GM23338 (cell line): ENCODE measurements at regions not wholly inside any gene's neighbourhood (a gene's known extent, or its start where the extent isn't known, plus 50 kb on each side); places are given as distances from the start of the nearest gene placed in this dataset.

ENCODE experiments used
- ATAC-seq: fragments of 200-7000 bp; cut with Tn5 transposase; 3 replicates; pipeline ENCODE4 v1.9.1; 2020
- DNase-seq: peaks from one replicate; pipeline ENCODE4 v3.0.0-alpha.2; 2015; ENCODE audit warnings: low spot score
- H2AFZ ChIP-seq: fragments of 200-600 bp; sonication (generic); 2 replicates; pipeline ENCODE4 v1.8.0; 2016; ENCODE audit warnings: antibody characterized with exemption, mild to moderate bottlenecking, moderate library complexity
- H3F3A ChIP-seq: fragments of 200-600 bp; sonication (generic); replicated peaks from 2 replicates; pipeline ENCODE4 v1.8.0; 2017; ENCODE audit warnings: antibody characterized with exemption, mixed run types, low read depth
- H3K27ac ChIP-seq: fragments of 200-600 bp; sonication (generic); 2 replicates; pipeline ENCODE4 v1.6.1; 2016; ENCODE audit warnings: low read depth
- H3K27me3 ChIP-seq: fragments of 200-600 bp; sonication (generic); 2 replicates; pipeline ENCODE4 v1.8.0; 2016; ENCODE audit warnings: mild to moderate bottlenecking, mixed run types, moderate library complexity; ENCODE audit not compliant: insufficient read depth
- H3K36me3 ChIP-seq: fragments of 200-600 bp; sonication (generic); 2 replicates; pipeline ENCODE4 v1.8.0; 2016; ENCODE audit warnings: mild to moderate bottlenecking; ENCODE audit not compliant: insufficient read depth
- H3K4me1 ChIP-seq: fragments of 200-600 bp; sonication (generic); 2 replicates; pipeline ENCODE4 v1.8.0; 2016; ENCODE audit warnings: mild to moderate bottlenecking, moderate library complexity; ENCODE audit not compliant: insufficient read depth
- H3K4me2 ChIP-seq: fragments of 200-600 bp; sonication (generic); 2 replicates; pipeline ENCODE4 v1.7.1; 2017; ENCODE audit warnings: mixed run types
- H3K4me3 ChIP-seq: fragments of 200-600 bp; sonication (generic); 2 replicates; pipeline ENCODE4 v1.6.1; 2016; ENCODE audit warnings: mixed run types
- H3K79me2 ChIP-seq: fragments of 200-600 bp; sonication (generic); replicated peaks from 2 replicates; pipeline ENCODE4 v1.8.0; 2017; ENCODE audit warnings: mild to moderate bottlenecking; ENCODE audit not compliant: insufficient read depth
- H3K9me2 ChIP-seq: fragments of 200-600 bp; sonication (generic); 2 replicates; pipeline ENCODE4 v1.8.0; 2017; ENCODE audit not compliant: insufficient read depth
- H4K20me1 ChIP-seq: fragments of 200-600 bp; sonication (generic); replicated peaks from 2 replicates; pipeline ENCODE4 v1.8.0; 2017; ENCODE audit warnings: mild to moderate bottlenecking; ENCODE audit not compliant: insufficient read depth
- H3K27ac Mint-ChIP-seq: 2 replicates; pipeline ENCODE4 v1.8.0; 2020; ENCODE audit warnings: inconsistent platforms, mild to moderate bottlenecking, moderate library complexity, mixed read lengths
- H3K27me3 Mint-ChIP-seq: 3 replicates; pipeline ENCODE4 v1.8.0; 2022; ENCODE audit warnings: low read depth, mild to moderate bottlenecking, moderate library complexity, mixed read lengths, inconsistent platforms; ENCODE audit not compliant: insufficient read depth, poor library complexity
- H3K36me3 Mint-ChIP-seq: 3 replicates; pipeline ENCODE4 v1.8.0; 2021; ENCODE audit warnings: low read depth, mild to moderate bottlenecking, inconsistent platforms, moderate library complexity, mixed read lengths
- H3K4me1 Mint-ChIP-seq: 3 replicates; pipeline ENCODE4 v1.8.0; 2020; ENCODE audit warnings: mild to moderate bottlenecking, inconsistent platforms, mixed read lengths
- H3K4me3 Mint-ChIP-seq: 3 replicates; pipeline ENCODE4 v1.8.0; 2021; ENCODE audit warnings: moderate library complexity, mild to moderate bottlenecking, inconsistent platforms, mixed read lengths
- H3K9me3 Mint-ChIP-seq: 3 replicates; pipeline ENCODE4 v1.8.0; 2020; ENCODE audit warnings: moderate library complexity, mild to moderate bottlenecking, inconsistent platforms, mixed read lengths
- CREB1 ChIP-seq: fragments of 250-450 bp; sonication (Bioruptor Pico); IDR thresholded peaks from 2 replicates; pipeline ENCODE4 v1.5.0; 2020; ENCODE audit warnings: low read depth, mild to moderate bottlenecking, moderate library complexity
- CTCF ChIP-seq, 2 experiments: fragments of 200-600 bp in 1 of 2; sonication (generic) in 1 of 2; conservative IDR thresholded peaks; 2 replicates each; pipeline versions ENCODE4 v1.5.1 to v1.6.1; 2016 to 2017; ENCODE audit warnings: antibody characterized with exemption in 2 of 2, low read depth in 2 of 2, mild to moderate bottlenecking in 2 of 2, moderate library complexity in 1 of 2
- ETS1 ChIP-seq: IDR thresholded peaks from 2 replicates; pipeline ENCODE4 v1.6.1; 2016; ENCODE audit warnings: antibody characterized with exemption
- EZH2 ChIP-seq: fragments of 200-600 bp; sonication (generic); IDR thresholded peaks from one replicate; pipeline ENCODE4 v1.8.0; 2017; ENCODE audit warnings: antibody characterized with exemption, mild to moderate bottlenecking, low read depth; ENCODE audit not compliant: unreplicated experiment
- EZH2phosphoT487 ChIP-seq: fragments of 200-600 bp; sonication (generic); IDR thresholded peaks from one replicate; pipeline ENCODE4 v1.8.1; 2018; ENCODE audit warnings: antibody characterized with exemption; ENCODE audit not compliant: unreplicated experiment
- JUNB ChIP-seq: IDR thresholded peaks from one replicate; pipeline ENCODE4 v1.6.1; 2016; ENCODE audit warnings: antibody characterized with exemption; ENCODE audit not compliant: unreplicated experiment
- NANOG ChIP-seq: IDR thresholded peaks from 2 replicates; pipeline ENCODE4 v1.6.1; 2016; ENCODE audit warnings: antibody characterized with exemption, borderline replicate concordance
- POLR2AphosphoS5 ChIP-seq: IDR thresholded peaks from 2 replicates; pipeline ENCODE4 v1.6.1; 2016; ENCODE audit warnings: antibody characterized with exemption, low read depth
- REST ChIP-seq: IDR thresholded peaks from one replicate; pipeline ENCODE4 v1.6.1; 2018; ENCODE audit warnings: antibody characterized with exemption; ENCODE audit not compliant: unreplicated experiment
- STAT1 ChIP-seq: IDR thresholded peaks from one replicate; pipeline ENCODE4 v1.6.1; 2016; ENCODE audit warnings: antibody characterized with exemption; ENCODE audit not compliant: unreplicated experiment
- ZNF114 ChIP-seq: fragments of 250-450 bp; sonication (Bioruptor Pico); IDR thresholded peaks from 2 replicates; pipeline ENCODE4 v1.5.0; 2020; ENCODE audit warnings: mild to moderate bottlenecking, moderate library complexity
- ZNF331 ChIP-seq: fragments of 250-450 bp; sonication (Bioruptor Pico); IDR thresholded peaks from 2 replicates; pipeline ENCODE4 v1.5.0; 2020; ENCODE audit warnings: low read depth, mild to moderate bottlenecking, moderate library complexity
- ZNF462 ChIP-seq: fragments of 250-450 bp; sonication (Bioruptor Pico); IDR thresholded peaks from 2 replicates; pipeline ENCODE4 v1.5.0; 2020; ENCODE audit warnings: mild to moderate bottlenecking, moderate library complexity

- H3K9me2 ChIP-seq: no peaks in the 10 kb centered on the region
- no peak overlapping the region for H3K4me2 ChIP-seq
- H3K27me3 ChIP-seq: no peaks in the 10 kb centered on the region
- no peak overlapping the region for H3K4me3 Mint-ChIP-seq
- TF ChIP-seq EZH2phosphoT487 (no peak), NANOG (no peak), ZNF331 (CRISPR knock-in tag) (no peak), CTCF (conservative IDR thresholded peaks at IDR 0.05; ENCODE audit: low read depth in 2 of 2) (no peak), ZNF114 (CRISPR knock-in tag) (no peak), ETS1 (no peak), JUNB (no peak), EZH2 (no peak), REST (no peak), CREB1 (CRISPR knock-in tag) (no peak), STAT1 (no peak), ZNF462 (no peak), POLR2AphosphoS5 (no peak)
- no peaks in the 10 kb centered on the region for H3F3A ChIP-seq
- ATAC-seq (no peak), DNase-seq (no peak)
- peaks cover 4% of the 10 kb centered on the region; the same call in 2 of the 3 replicates for H3K36me3 Mint-ChIP-seq
- no peaks in the 10 kb centered on the region for H3K36me3 ChIP-seq
- H3K27ac Mint-ChIP-seq: no peak overlapping the region
- no peaks in the 10 kb centered on the region for H3K4me1 ChIP-seq
- peaks cover 5% of the 10 kb centered on the region for H3K9me3 Mint-ChIP-seq
- H3K27me3 Mint-ChIP-seq: no peaks in the 10 kb centered on the region
- no peaks in the 10 kb centered on the region for H3K79me2 ChIP-seq
- no peak overlapping the region for H3K4me3 ChIP-seq
- peaks cover 6% of the 10 kb centered on the region; the same call in 2 of the 3 replicates for H3K4me1 Mint-ChIP-seq
- H4K20me1 ChIP-seq: no peaks in the 10 kb centered on the region
- no peak overlapping the region for H3K27ac ChIP-seq
- no peak overlapping the region for H2AFZ ChIP-seq
Measured at GRCh38 chr9:26657958-26658357, 234.6 kb downstream of the CAAP1 start.
